SK-N-SH (cell line): ENCODE measurements at regions not wholly inside any gene's neighbourhood (a gene's known extent, or its start where the extent isn't known, plus 50 kb on each side); places are given as distances from the start of the nearest gene placed in this dataset.
"Not testable (repeated sequence)": the region's sequence is repeated elsewhere in the genome, so short reads cannot be mapped to it uniquely, and the experiment has no call there.

ENCODE experiments used
- CTCF ChIA-PET: fragments of 300-600, 350-600 bp; formaldehyde crosslinking; extraction: SDS; loops from one replicate; lab custom pipeline; 2021; lab: Yijun Ruan, JAX
- POLR2A ChIA-PET: fragments of 350-600 bp; sonication (Branson Sonifier 250); formaldehyde crosslinking; extraction: SDS; loops from one replicate; lab custom pipeline; 2020; ENCODE audit warnings: antibody characterized with exemption, inconsistent platforms; lab: Yijun Ruan, JAX
- DNase-seq: peaks from one replicate; pipeline ENCODE4 v3.0.0; 2012
- H2AFZ ChIP-seq: fragments of 200-600 bp; sonication (generic); 2 replicates; pipeline ENCODE4 v1.8.1; 2016; ENCODE audit warnings: antibody characterized with exemption, mild to moderate bottlenecking, low read depth
- H3F3A ChIP-seq: fragments of 200-600 bp; sonication (generic); replicated peaks from 2 replicates; pipeline ENCODE3; 2016; ENCODE audit warnings: antibody characterized with exemption, mild to moderate bottlenecking; ENCODE audit not compliant: insufficient read depth
- H3K27ac ChIP-seq, 2 experiments: fragments of 200-500 bp in 1 of 2; fragments of 200-600 bp in 1 of 2; sonication (Bioruptor generic) in 1 of 2; sonication (generic), shearing (Covaris generic) in 1 of 2; 2 replicates each; pipeline versions ENCODE4 v1.5.1 to v1.6.1; 2014 to 2016; ENCODE audit warnings: low read depth in 2 of 2, inconsistent platforms in 1 of 2, low read length in 1 of 2, mild to moderate bottlenecking in 1 of 2, mixed read lengths in 1 of 2
- H3K27me3 ChIP-seq: fragments of 200-600 bp; sonication (generic), shearing (Covaris generic); 2 replicates; pipeline ENCODE4 v1.6.1; 2016; ENCODE audit warnings: mixed run types; ENCODE audit not compliant: insufficient read depth
- H3K36me3 ChIP-seq, 2 experiments: fragments of 200-500 bp in 1 of 2; fragments of 200-600 bp in 1 of 2; sonication (Bioruptor generic) in 1 of 2; sonication (generic) in 1 of 2; replicated peaks in 1 of 2; 2 replicates each; pipeline versions ENCODE3 to v1.5.1; 2014 to 2016; ENCODE audit warnings: low read length in 1 of 2, mild to moderate bottlenecking in 1 of 2; ENCODE audit not compliant: insufficient read depth in 2 of 2, control insufficient read depth in 1 of 2
- H3K4me1 ChIP-seq, 2 experiments: fragments of 200-500 bp in 1 of 2; fragments of 200-600 bp in 1 of 2; sonication (Bioruptor generic) in 1 of 2; sonication (generic), shearing (Covaris generic) in 1 of 2; 2 replicates each; pipeline versions ENCODE4 v1.5.1 to v1.6.1; 2014 to 2016; ENCODE audit warnings: low read depth in 1 of 2, low read length in 1 of 2, mixed run types in 1 of 2; ENCODE audit not compliant: insufficient read depth in 2 of 2, control insufficient read depth in 1 of 2
- H3K4me2 ChIP-seq: fragments of 200-600 bp; sonication (generic), shearing (Covaris generic); 2 replicates; pipeline ENCODE4 v1.6.1; 2017; ENCODE audit warnings: mixed run types
- H3K4me3 ChIP-seq, 2 experiments: fragments of 200-500 bp in 1 of 2; fragments of 200-600 bp in 1 of 2; sonication (Bioruptor generic) in 1 of 2; sonication (generic), shearing (Covaris generic) in 1 of 2; 2 replicates each; pipeline versions ENCODE4 v1.5.1 to v1.8.1; 2014 to 2016; ENCODE audit warnings: low read depth in 2 of 2, inconsistent platforms in 1 of 2, low read length in 1 of 2, mild to moderate bottlenecking in 1 of 2, mixed read lengths in 1 of 2, moderate library complexity in 1 of 2
- H3K79me2 ChIP-seq: fragments of 200-600 bp; sonication (generic); 2 replicates; pipeline ENCODE4 v1.8.1; 2017; ENCODE audit warnings: mild to moderate bottlenecking; ENCODE audit not compliant: insufficient read depth
- H3K9ac ChIP-seq: fragments of 200-600 bp; sonication (generic); 2 replicates; pipeline ENCODE4 v1.6.1; 2017; ENCODE audit warnings: mixed run types
- H3K9me2 ChIP-seq: fragments of 200-600 bp; sonication (generic); 2 replicates; pipeline ENCODE4 v1.6.1; 2017; ENCODE audit warnings: mixed run types
- H3K9me3 ChIP-seq: fragments of 200-600 bp; sonication (generic); 2 replicates; pipeline ENCODE4 v1.6.1; 2017; ENCODE audit warnings: mixed run types, mild to moderate bottlenecking, moderate library complexity
- H4K20me1 ChIP-seq: fragments of 200-600 bp; sonication (generic); 2 replicates; pipeline ENCODE4 v1.6.1; 2017; ENCODE audit warnings: mild to moderate bottlenecking, mixed run types; ENCODE audit not compliant: insufficient read depth
- EP300 ChIP-seq, 2 experiments: IDR thresholded peaks; 2 replicates each; pipeline versions ENCODE4 v1.4.0 to v1.6.1; 2012; ENCODE audit warnings: borderline replicate concordance in 1 of 2, low read depth in 1 of 2, low read length in 1 of 2
- POLR2AphosphoS5 ChIP-seq: IDR thresholded peaks from 2 replicates; pipeline ENCODE4 v1.6.1; 2012; ENCODE audit warnings: low read depth, low read length
- RAD21 ChIP-seq: IDR thresholded peaks from 2 replicates; pipeline ENCODE4 v1.6.1; 2012; ENCODE audit warnings: mild to moderate bottlenecking, low read length
- REST ChIP-seq: IDR thresholded peaks from 2 replicates; pipeline ENCODE4 v1.6.1; 2012; ENCODE audit warnings: mild to moderate bottlenecking, low read depth, low read length, moderate library complexity
- SMC3 ChIP-seq: IDR thresholded peaks from 2 replicates; pipeline ENCODE4 v1.6.1; 2012; ENCODE audit warnings: low read depth, low read length, improper control_type of control experiment
- TAF1 ChIP-seq: IDR thresholded peaks from 2 replicates; pipeline ENCODE4 v1.6.1; 2012; ENCODE audit warnings: low read depth, mild to moderate bottlenecking, low read length, moderate library complexity, borderline replicate concordance
- ZBTB33 ChIP-seq: IDR thresholded peaks from 2 replicates; pipeline ENCODE4 v1.4.0; 2012; ENCODE audit warnings: low read depth, borderline replicate concordance
- WGBS: methylation state at CpG from one replicate; pipeline ENCODE4 v1.1.6; 2017; ENCODE audit warnings: low lambda C conversion rate; 5-methylcytosine and 5-hydroxymethylcytosine counted together

GRCh38 chr22:25420925-25421904, 143.3 kb upstream of the GRK3 start:
- peak; percentile 64 for DNase-seq
- Histone ChIP-seq H3K9ac (no peak overlapping the region), H3K4me2 (peak overlapping the region; percentile 47; the same call in 1 of the 2 replicates), H3K27ac (no peak overlapping the region; a peak in 1 of 4 replicates), H3K9me2 (no peaks in the 10 kb centered on the region), H3K27me3 (no peaks in the 10 kb centered on the region; the same call in 1 of the 2 replicates), H3K79me2 (no peaks in the 10 kb centered on the region), H2AFZ (no peak overlapping the region), H3K4me1 (peaks cover 0 to 10% of the 10 kb centered on the region in 2 experiments; a peak in 1 of 4 replicates), H4K20me1 (no peaks in the 10 kb centered on the region), H3K4me3 (peak overlapping the region; percentile 26 to 41; a peak in 2 of 4 replicates)
- POLR2A ChIA-PET = no interaction called here
- CTCF ChIA-PET = interaction anchor here (0.7 to 3.7 kb wide), 6 partner anchors 18 to 351 kb away, joined by 3 to 16 read pairs (median 4); no protein-coding TSS in a partner anchor
- TF ChIP-seq RAD21 = peak; percentile 44
- TF ChIP-seq POLR2AphosphoS5 = no peak
- peak; percentile 19; the same call in 1 of the 2 replicates for TF ChIP-seq SMC3
- no peak for TF ChIP-seq EP300 (IDR thresholded peaks at IDR 0.05; ENCODE audit: borderline replicate concordance in 1 of 2, low read depth in 1 of 2, low read length in 1 of 2)
- TF ChIP-seq ZBTB33 = no peak
- TF ChIP-seq REST = no peak
- no peak for TF ChIP-seq TAF1
- TF ChIP-seq, all 33 proteins: peak for 2
- no peaks in the 10 kb centered on the region for H3F3A ChIP-seq
- H3K36me3 ChIP-seq = no peaks in the 10 kb centered on the region
- no peaks in the 10 kb centered on the region for H3K9me3 ChIP-seq
- 5% methylated on average over 10 of the region's 85 CpGs for WGBS

GRCh38 chr22:25426530-25427308, 137.8 kb upstream of the GRK3 start:
- H3K9me2 ChIP-seq, H3K79me2 ChIP-seq, H3K9ac ChIP-seq, H3K9me3 ChIP-seq, H3K27ac ChIP-seq, H3K36me3 ChIP-seq, H3F3A ChIP-seq, H3K4me3 ChIP-seq, H3K4me1 ChIP-seq, H4K20me1 ChIP-seq, DNase-seq, POLR2A ChIA-PET, H3K27me3 ChIP-seq, H2AFZ ChIP-seq, H3K4me2 ChIP-seq: not testable (repeated sequence)
- CTCF ChIA-PET = interaction anchor here (0.9 to 1.4 kb wide), 2 partner anchors 21 kb away, joined by 3 to 6 read pairs; no protein-coding TSS in a partner anchor
- 72% methylated on average over 6 of the region's 10 CpGs for WGBS

GRCh38 chr22:25431637-25432342, 132.7 kb upstream of the GRK3 start:
- H3K9me2 ChIP-seq, DNase-seq, H3K36me3 ChIP-seq, H3K4me1 ChIP-seq, H2AFZ ChIP-seq, H3K4me3 ChIP-seq, H3K4me2 ChIP-seq, H3F3A ChIP-seq, H3K27ac ChIP-seq, H4K20me1 ChIP-seq, CTCF ChIA-PET, POLR2A ChIA-PET, H3K9me3 ChIP-seq, H3K79me2 ChIP-seq, H3K27me3 ChIP-seq, H3K9ac ChIP-seq: not testable (repeated sequence)
- 91% methylated on average over 2 of the region's 6 CpGs for WGBS
